ENCODE measurements at regions not wholly inside any gene's neighbourhood (a gene's known extent, or its start where the extent isn't known, plus 50 kb on each side); places are given as distances from the start of the nearest gene placed in this dataset.

- no peak for DNase-seq (ENCODE audit: low read depth in 2 of 2)
Measured at GRCh38 chr3:170730071-170730812, 139.8 kb downstream of the RPL22L1 start.

GRCh38 chr3:170728181-170728580 lies 141.8 kb downstream of the RPL22L1 start:
- no peak for DNase-seq (ENCODE audit: low read depth in 2 of 2)

- no peak for DNase-seq (ENCODE audit: low read depth in 2 of 2)
Measured at GRCh38 chr3:170727754-170728153, 141.9 kb upstream of the SLC7A14 start.

GRCh38 chr3:170726976-170727661 lies 141.2 kb upstream of the SLC7A14 start:
- no peak for DNase-seq (ENCODE audit: low read depth in 2 of 2)

GRCh38 chr3:170725285-170725731 lies 139.4 kb upstream of the SLC7A14 start:
- no peak for DNase-seq (ENCODE audit: low read depth in 2 of 2)

GRCh38 chr3:170724599-170725280 lies 138.9 kb upstream of the SLC7A14 start:
- no peak for DNase-seq (ENCODE audit: low read depth in 2 of 2)

- no peak for DNase-seq (ENCODE audit: low read depth in 2 of 2)
Measured at GRCh38 chr3:170723241-170723640, 137.4 kb upstream of the SLC7A14 start.

- no peak for DNase-seq (ENCODE audit: low read depth in 2 of 2)
Measured at GRCh38 chr3:170721563-170721962, 135.7 kb upstream of the SLC7A14 start.

GRCh38 chr3:170719300-170719699 lies 133.4 kb upstream of the SLC7A14 start:
- DNase-seq (ENCODE audit: low read depth in 2 of 2), result no peak

GRCh38 chr3:170718848-170719247 lies 133.0 kb upstream of the SLC7A14 start:
- DNase-seq (ENCODE audit: low read depth in 2 of 2), result no peak

GRCh38 chr3:170717410-170718402 lies 131.8 kb upstream of the SLC7A14 start:
- no peak for DNase-seq (ENCODE audit: low read depth in 2 of 2)

GRCh38 chr3:170716172-170716805 lies 130.4 kb upstream of the SLC7A14 start:
- DNase-seq (ENCODE audit: low read depth in 2 of 2), result no peak

- no peak for DNase-seq (ENCODE audit: low read depth in 2 of 2)
Measured at GRCh38 chr3:170714562-170715535, 129.0 kb upstream of the SLC7A14 start.

GRCh38 chr3:170714122-170714521 lies 128.2 kb upstream of the SLC7A14 start:
- no peak for DNase-seq (ENCODE audit: low read depth in 2 of 2)

GRCh38 chr3:170713653-170714052 lies 127.8 kb upstream of the SLC7A14 start:
- no peak for DNase-seq (ENCODE audit: low read depth in 2 of 2)

- DNase-seq (ENCODE audit: low read depth in 2 of 2), result no peak
Measured at GRCh38 chr3:170712798-170713197, 126.9 kb upstream of the SLC7A14 start.

- no peak for DNase-seq (ENCODE audit: low read depth in 2 of 2)
Measured at GRCh38 chr3:170712336-170712735, 126.5 kb upstream of the SLC7A14 start.

GRCh38 chr3:170711786-170712185 lies 125.9 kb upstream of the SLC7A14 start:
- DNase-seq (ENCODE audit: low read depth in 2 of 2), result no peak

- DNase-seq (ENCODE audit: low read depth in 2 of 2), result no peak
Measured at GRCh38 chr3:170709046-170709445, 123.2 kb upstream of the SLC7A14 start.

- DNase-seq (ENCODE audit: low read depth in 2 of 2), result no peak
Measured at GRCh38 chr3:170707899-170708298, 122.0 kb upstream of the SLC7A14 start.

Data from stimulated activated CD4-positive, alpha-beta T cell treated with anti-CD3 and anti-CD28 coated beads, Interleukin-1b, Interleukin-23, amount 100 ng/mL, for 1 hour (primary cell).